ENCODE measurements at regions not wholly inside any gene's neighbourhood (a gene's known extent, or its start where the extent isn't known, plus 50 kb on each side); places are given as distances from the start of the nearest gene placed in this dataset.

- no peaks in the 10 kb centered on the region for H3K36me3 Mint-ChIP-seq (ENCODE audit: low read depth)
- peaks cover 15% of the 10 kb centered on the region for H3K9me3 Mint-ChIP-seq
- H3K4me3 Mint-ChIP-seq: no peak overlapping the region
- H3K4me1 Mint-ChIP-seq: no peaks in the 10 kb centered on the region
- ATAC-seq (no peak), DNase-seq (no peak)
- H3K27me3 Mint-ChIP-seq: peaks cover 9% of the 10 kb centered on the region
- H3K27ac Mint-ChIP-seq: no peak overlapping the region
These were observed 94.6 kb downstream of the TBXT start for GRCh38 chr6:166073082-166073481.

GRCh38 chr6:166068768-166069167 is 98.9 kb downstream of the TBXT start:
- Mint-ChIP-seq H3K4me3 (no peak overlapping the region), H3K27me3 (peaks cover 3% of the 10 kb centered on the region), H3K9me3 (peaks cover 19% of the 10 kb centered on the region), H3K4me1 (no peaks in the 10 kb centered on the region), H3K27ac (no peak overlapping the region), H3K36me3 (ENCODE audit: low read depth) (no peaks in the 10 kb centered on the region)
- DNase-seq (no peak), ATAC-seq (no peak)

- Mint-ChIP-seq H3K36me3 (ENCODE audit: low read depth) (no peaks in the 10 kb centered on the region), H3K9me3 (peaks cover 28% of the 10 kb centered on the region), H3K27ac (no peak overlapping the region), H3K4me3 (no peak overlapping the region), H3K4me1 (no peaks in the 10 kb centered on the region), H3K27me3 (peaks cover 30% of the 10 kb centered on the region)
- ATAC-seq (no peak), DNase-seq (no peak)
These were observed 109.4 kb downstream of the TBXT start for GRCh38 chr6:166058064-166058739.

- DNase-seq (no peak), ATAC-seq (no peak)
- H3K27ac Mint-ChIP-seq: no peak overlapping the region
- no peak overlapping the region for H3K4me3 Mint-ChIP-seq
- H3K36me3 Mint-ChIP-seq (ENCODE audit: low read depth): no peaks in the 10 kb centered on the region
- peaks cover 30% of the 10 kb centered on the region for H3K27me3 Mint-ChIP-seq
- H3K9me3 Mint-ChIP-seq: peaks cover 30% of the 10 kb centered on the region
- no peaks in the 10 kb centered on the region for H3K4me1 Mint-ChIP-seq
These were observed 110.2 kb downstream of the TBXT start for GRCh38 chr6:166057431-166057830.

- H3K36me3 Mint-ChIP-seq (ENCODE audit: low read depth): no peaks in the 10 kb centered on the region
- H3K4me1 Mint-ChIP-seq: no peaks in the 10 kb centered on the region
- DNase-seq (no peak), ATAC-seq (no peak)
- peaks cover 38% of the 10 kb centered on the region for H3K9me3 Mint-ChIP-seq
- H3K4me3 Mint-ChIP-seq: no peak overlapping the region
- H3K27ac Mint-ChIP-seq: no peak overlapping the region
- H3K27me3 Mint-ChIP-seq: peaks cover 25% of the 10 kb centered on the region
These were observed 111.0 kb downstream of the TBXT start for GRCh38 chr6:166056637-166057036.

- no peak overlapping the region for H3K27ac Mint-ChIP-seq
These were observed 111.8 kb downstream of the TBXT start for GRCh38 chr6:166055801-166056200.

GRCh38 chr6:166052837-166053236 is 114.8 kb downstream of the TBXT start:
- DNase-seq (no peak), ATAC-seq (no peak)
- H3K4me1 Mint-ChIP-seq: no peaks in the 10 kb centered on the region
- H3K27ac Mint-ChIP-seq: no peak overlapping the region
- peaks cover 38% of the 10 kb centered on the region for H3K9me3 Mint-ChIP-seq
- H3K27me3 Mint-ChIP-seq: peaks cover 9% of the 10 kb centered on the region
- no peaks in the 10 kb centered on the region for H3K36me3 Mint-ChIP-seq (ENCODE audit: low read depth)
- no peak overlapping the region for H3K4me3 Mint-ChIP-seq

More at GRCh38 chr6:166055801-166056200, 111.8 kb downstream of the TBXT start:
- Mint-ChIP-seq H3K27me3 (peaks cover 22% of the 10 kb centered on the region), H3K4me3 (no peak overlapping the region), H3K36me3 (ENCODE audit: low read depth) (no peaks in the 10 kb centered on the region), H3K9me3 (peaks cover 38% of the 10 kb centered on the region), H3K4me1 (no peaks in the 10 kb centered on the region)
- DNase-seq (no peak), ATAC-seq (no peak)

- peaks cover 9% of the 10 kb centered on the region for H3K27me3 Mint-ChIP-seq
- no peak for ATAC-seq
- H3K9me3 Mint-ChIP-seq: peaks cover 31% of the 10 kb centered on the region
- no peak overlapping the region for H3K27ac Mint-ChIP-seq
- no peaks in the 10 kb centered on the region for H3K4me1 Mint-ChIP-seq
- no peak for DNase-seq
- H3K36me3 Mint-ChIP-seq (ENCODE audit: low read depth): no peaks in the 10 kb centered on the region
- H3K4me3 Mint-ChIP-seq: no peak overlapping the region
These were observed 117.1 kb downstream of the TBXT start for GRCh38 chr6:166050559-166050958.

- Mint-ChIP-seq H3K4me3 (no peak overlapping the region), H3K27ac (no peak overlapping the region), H3K36me3 (ENCODE audit: low read depth) (no peaks in the 10 kb centered on the region)
These were observed 120.7 kb downstream of the TBXT start for GRCh38 chr6:166046982-166047381.

GRCh38 chr6:166046226-166046625 is 121.4 kb downstream of the TBXT start:
- H3K9me3 Mint-ChIP-seq: no peaks in the 10 kb centered on the region
- H3K4me1 Mint-ChIP-seq: no peaks in the 10 kb centered on the region
- no peak for ATAC-seq
- H3K4me3 Mint-ChIP-seq: no peak overlapping the region
- H3K27me3 Mint-ChIP-seq: peaks cover 12% of the 10 kb centered on the region
- no peaks in the 10 kb centered on the region for H3K36me3 Mint-ChIP-seq (ENCODE audit: low read depth)
- H3K27ac Mint-ChIP-seq: no peak overlapping the region
- no peak for DNase-seq

More at GRCh38 chr6:166046982-166047381, 120.7 kb downstream of the TBXT start:
- H3K9me3 Mint-ChIP-seq: peaks cover 4% of the 10 kb centered on the region
- H3K4me1 Mint-ChIP-seq: no peaks in the 10 kb centered on the region
- ATAC-seq: no peak
- H3K27me3 Mint-ChIP-seq: peaks cover 13% of the 10 kb centered on the region
- no peak for DNase-seq

GRCh38 chr6:166045860-166046200 is 121.8 kb downstream of the TBXT start:
- DNase-seq (no peak), ATAC-seq (no peak)
- Mint-ChIP-seq H3K36me3 (ENCODE audit: low read depth) (no peaks in the 10 kb centered on the region), H3K27me3 (peaks cover 12% of the 10 kb centered on the region), H3K9me3 (no peaks in the 10 kb centered on the region), H3K4me3 (no peak overlapping the region), H3K4me1 (no peaks in the 10 kb centered on the region), H3K27ac (no peak overlapping the region)

- ATAC-seq: no peak
- H3K36me3 Mint-ChIP-seq (ENCODE audit: low read depth): no peaks in the 10 kb centered on the region
These were observed 122.3 kb downstream of the TBXT start for GRCh38 chr6:166045173-166045859.

GRCh38 chr6:166041277-166041676 is 126.4 kb downstream of the TBXT start:
- DNase-seq: no peak
- ATAC-seq: no peak
- H3K4me3 Mint-ChIP-seq: no peak overlapping the region
- no peak overlapping the region for H3K27ac Mint-ChIP-seq
- H3K9me3 Mint-ChIP-seq: peaks cover 15% of the 10 kb centered on the region
- no peaks in the 10 kb centered on the region for H3K36me3 Mint-ChIP-seq (ENCODE audit: low read depth)
- H3K4me1 Mint-ChIP-seq: no peaks in the 10 kb centered on the region
- H3K27me3 Mint-ChIP-seq: peaks cover 7% of the 10 kb centered on the region

More at GRCh38 chr6:166045173-166045859, 122.3 kb downstream of the TBXT start:
- DNase-seq: no peak
- H3K4me1 Mint-ChIP-seq: no peaks in the 10 kb centered on the region
- H3K27me3 Mint-ChIP-seq: peaks cover 12% of the 10 kb centered on the region
- no peak overlapping the region for H3K4me3 Mint-ChIP-seq
- no peaks in the 10 kb centered on the region for H3K9me3 Mint-ChIP-seq
- no peak overlapping the region for H3K27ac Mint-ChIP-seq

- Mint-ChIP-seq H3K4me1 (no peaks in the 10 kb centered on the region), H3K36me3 (ENCODE audit: low read depth) (no peaks in the 10 kb centered on the region), H3K27ac (no peak overlapping the region), H3K27me3 (peaks cover 7% of the 10 kb centered on the region), H3K9me3 (peaks cover 15% of the 10 kb centered on the region), H3K4me3 (no peak overlapping the region)
- ATAC-seq (no peak), DNase-seq (no peak)
These were observed 127.4 kb downstream of the TBXT start for GRCh38 chr6:166040292-166040691.

GRCh38 chr6:166036316-166037095 is 131.1 kb downstream of the TBXT start:
- no peaks in the 10 kb centered on the region for H3K4me1 Mint-ChIP-seq
- no peaks in the 10 kb centered on the region for H3K36me3 Mint-ChIP-seq (ENCODE audit: low read depth)
- DNase-seq (no peak), ATAC-seq (no peak)
- peaks cover 15% of the 10 kb centered on the region for H3K9me3 Mint-ChIP-seq
- no peak overlapping the region for H3K4me3 Mint-ChIP-seq
- no peak overlapping the region for H3K27ac Mint-ChIP-seq
- peaks cover 8% of the 10 kb centered on the region for H3K27me3 Mint-ChIP-seq

Data from activated naive CD8-positive, alpha-beta T cell treated with anti-CD3 and anti-CD28 coated beads, Interleukin-2, amount 50 U/mL, for 24 hours (primary cell).